ENCODE measurements at regions not wholly inside any gene's neighbourhood (a gene's known extent, or its start where the extent isn't known, plus 50 kb on each side); places are given as distances from the start of the nearest gene placed in this dataset.

GRCh38 chr15:98358971-98359370, 289.4 kb upstream of the IGF1R start:
- Histone ChIP-seq H3K27me3 (no peaks in the 10 kb centered on the region), H3K36me3 (no peaks in the 10 kb centered on the region), H3K4me3 (no peak overlapping the region), H3K27ac (no peak overlapping the region), H3K4me1 (no peaks in the 10 kb centered on the region), H3K9me3 (no peaks in the 10 kb centered on the region)
- intact Hi-C loops (cut with DNase I; ENCODE audit: low total_unique reads) = no loop called here
- DNase-seq (ENCODE audit: low spot score in 2 of 2) = no peak
- TF ChIP-seq POLR2A (IDR thresholded peaks at IDR 0.05) = no peak
- TF ChIP-seq POLR2AphosphoS5 (IDR thresholded peaks at IDR 0.05) = no peak
- TF ChIP-seq, protein P1, sequence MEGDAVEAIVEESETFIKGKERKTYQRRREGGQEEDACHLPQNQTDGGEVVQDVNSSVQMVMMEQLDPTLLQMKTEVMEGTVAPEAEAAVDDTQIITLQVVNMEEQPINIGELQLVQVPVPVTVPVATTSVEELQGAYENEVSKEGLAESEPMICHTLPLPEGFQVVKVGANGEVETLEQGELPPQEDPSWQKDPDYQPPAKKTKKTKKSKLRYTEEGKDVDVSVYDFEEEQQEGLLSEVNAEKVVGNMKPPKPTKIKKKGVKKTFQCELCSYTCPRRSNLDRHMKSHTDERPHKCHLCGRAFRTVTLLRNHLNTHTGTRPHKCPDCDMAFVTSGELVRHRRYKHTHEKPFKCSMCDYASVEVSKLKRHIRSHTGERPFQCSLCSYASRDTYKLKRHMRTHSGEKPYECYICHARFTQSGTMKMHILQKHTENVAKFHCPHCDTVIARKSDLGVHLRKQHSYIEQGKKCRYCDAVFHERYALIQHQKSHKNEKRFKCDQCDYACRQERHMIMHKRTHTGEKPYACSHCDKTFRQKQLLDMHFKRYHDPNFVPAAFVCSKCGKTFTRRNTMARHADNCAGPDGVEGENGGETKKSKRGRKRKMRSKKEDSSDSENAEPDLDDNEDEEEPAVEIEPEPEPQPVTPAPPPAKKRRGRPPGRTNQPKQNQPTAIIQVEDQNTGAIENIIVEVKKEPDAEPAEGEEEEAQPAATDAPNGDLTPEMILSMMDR (IDR thresholded peaks at IDR 0.05) = no peak

DNA sequence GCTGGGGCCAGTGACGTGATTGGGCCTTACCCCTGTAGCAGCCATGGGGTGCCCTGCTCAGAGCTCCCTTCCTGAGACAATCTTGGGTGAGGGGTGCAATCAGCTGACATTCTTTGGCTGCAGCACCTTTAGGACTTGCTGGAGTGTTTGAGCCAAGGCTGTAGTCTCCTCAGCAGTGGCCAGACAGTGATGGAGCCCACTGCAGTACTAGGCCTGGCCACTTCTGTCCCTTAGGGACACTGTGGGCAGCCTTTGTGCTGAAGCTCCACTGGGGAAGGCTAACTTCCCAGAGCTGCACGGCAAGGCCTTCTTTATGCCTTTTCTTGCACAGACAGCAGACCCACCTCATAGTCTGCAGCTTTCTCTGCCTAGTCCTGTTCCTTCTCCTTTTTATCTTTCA, 284.9 kb upstream of the IGF1R start:
- Histone ChIP-seq H3K27ac (no peak overlapping the region), H3K9me3 (no peaks in the 10 kb centered on the region), H3K27me3 (no peaks in the 10 kb centered on the region), H3K4me1 (no peaks in the 10 kb centered on the region), H3K4me3 (no peak overlapping the region), H3K36me3 (no peaks in the 10 kb centered on the region)
- intact Hi-C loops (cut with DNase I; ENCODE audit: low total_unique reads) = no loop called here
- no peak for DNase-seq (ENCODE audit: low spot score in 2 of 2)
- no peak for TF ChIP-seq POLR2A (IDR thresholded peaks at IDR 0.05)
- no peak for TF ChIP-seq POLR2AphosphoS5 (IDR thresholded peaks at IDR 0.05)
- TF ChIP-seq, protein P1 (IDR thresholded peaks at IDR 0.05) = no peak

DNA sequence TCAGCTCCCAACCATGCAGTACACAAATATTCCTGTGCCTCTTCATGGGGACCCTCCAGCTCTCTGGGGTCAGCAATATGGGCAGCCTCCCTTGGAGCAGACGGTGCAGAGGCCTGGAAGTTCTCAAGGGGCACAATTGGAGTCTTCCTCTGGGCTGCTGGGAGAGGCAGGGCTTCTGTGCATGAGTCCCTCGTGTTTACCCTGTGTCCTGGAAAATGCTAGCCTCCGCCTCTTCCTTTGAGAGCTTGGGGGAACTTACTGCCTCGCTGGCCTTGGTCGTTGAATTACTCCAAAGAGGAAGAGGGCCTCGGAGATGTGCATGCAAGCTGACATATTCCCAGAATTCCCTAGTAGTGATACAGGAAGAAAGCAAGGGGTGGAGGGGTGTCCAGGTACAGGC, 284.4 kb upstream of the IGF1R start:
- Histone ChIP-seq H3K36me3 (no peaks in the 10 kb centered on the region), H3K27ac (no peak overlapping the region), H3K4me3 (no peak overlapping the region), H3K9me3 (no peaks in the 10 kb centered on the region), H3K4me1 (no peaks in the 10 kb centered on the region), H3K27me3 (no peaks in the 10 kb centered on the region)
- intact Hi-C loops (cut with DNase I; ENCODE audit: low total_unique reads) = no loop called here
- DNase-seq (ENCODE audit: low spot score in 2 of 2) = no peak
- TF ChIP-seq POLR2A (IDR thresholded peaks at IDR 0.05) (no peak), POLR2AphosphoS5 (IDR thresholded peaks at IDR 0.05) (no peak)
- TF ChIP-seq, protein P1 (IDR thresholded peaks at IDR 0.05) = no peak

- no peak overlapping the region for H3K4me3 ChIP-seq
- no peak for DNase-seq (ENCODE audit: low spot score in 2 of 2)
- intact Hi-C loops (cut with DNase I; ENCODE audit: low total_unique reads) = no loop called here
- H3K27me3 ChIP-seq = no peaks in the 10 kb centered on the region
- no peak for TF ChIP-seq POLR2AphosphoS5 (IDR thresholded peaks at IDR 0.05)
- TF ChIP-seq, protein P1 (IDR thresholded peaks at IDR 0.05) = no peak
- no peak for TF ChIP-seq POLR2A (IDR thresholded peaks at IDR 0.05)
- no peaks in the 10 kb centered on the region for H3K4me1 ChIP-seq
- no peaks in the 10 kb centered on the region for H3K36me3 ChIP-seq
- H3K9me3 ChIP-seq = no peaks in the 10 kb centered on the region
- no peak overlapping the region for H3K27ac ChIP-seq
Observed at GRCh38 chr15:98369081-98369716, 279.1 kb upstream of the IGF1R start.

DNA sequence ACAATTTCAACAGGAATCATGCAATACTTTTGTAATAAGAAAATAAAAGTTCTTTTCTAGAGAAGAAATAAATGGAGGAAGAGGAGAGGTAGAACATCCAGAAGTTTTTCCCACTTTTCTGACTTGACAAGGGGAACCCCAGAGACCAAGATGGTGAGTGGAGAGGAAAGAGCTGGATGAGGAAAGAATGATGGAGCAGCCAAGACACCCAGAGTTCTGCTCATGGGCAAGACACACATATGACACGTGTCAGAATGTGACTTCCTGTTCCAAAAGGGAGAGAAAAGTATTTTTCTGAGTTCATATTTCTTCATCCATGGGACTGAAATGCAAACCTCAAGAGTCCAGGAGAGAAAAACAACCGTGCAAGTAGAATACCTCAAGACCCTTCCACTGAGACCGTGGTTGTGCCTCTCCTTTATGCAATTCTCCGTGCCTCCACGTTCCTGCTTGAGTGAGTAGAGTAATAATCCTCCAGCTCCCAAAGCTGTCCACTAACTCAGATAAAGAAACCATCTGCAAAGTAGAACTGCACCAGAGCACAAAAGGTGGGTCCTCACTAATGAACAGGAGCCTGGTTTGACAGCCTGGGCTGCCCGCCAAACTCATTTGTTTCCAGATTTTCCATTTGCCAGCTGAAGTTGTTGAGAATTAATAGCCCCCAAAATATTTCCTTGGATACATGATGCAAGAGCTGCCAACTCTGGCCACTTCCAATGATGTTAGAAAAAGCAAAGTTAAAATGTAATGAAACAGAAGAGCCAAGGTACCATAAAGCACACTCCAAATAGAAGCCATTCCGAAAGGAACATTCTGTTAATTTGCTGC, 272.6 kb upstream of the IGF1R start:
- no peak overlapping the region for H3K4me3 ChIP-seq
- H3K4me1 ChIP-seq = no peaks in the 10 kb centered on the region
- H3K9me3 ChIP-seq = peaks cover 0 to 13% of the 10 kb centered on the region in 2 donors
- no peaks in the 10 kb centered on the region for H3K36me3 ChIP-seq
- DNase-seq (ENCODE audit: low spot score in 2 of 2) = no peak
- H3K27ac ChIP-seq = no peak overlapping the region
- H3K27me3 ChIP-seq = no peaks in the 10 kb centered on the region
- no peak for TF ChIP-seq POLR2AphosphoS5 (IDR thresholded peaks at IDR 0.05)
- intact Hi-C loops (cut with DNase I; ENCODE audit: low total_unique reads) = no loop called here
